Bone marrow (tissue), 2 donors: ENCODE measurements at regions not wholly inside any gene's neighbourhood (a gene's known extent, or its start where the extent isn't known, plus 50 kb on each side); places are given as distances from the start of the nearest gene placed in this dataset.

ENCODE experiments used
- DNase-seq, 2 donors: peaks; one replicate each; lab custom pipeline; 2025; lab: John Stamatoyannopoulos, UW

- no peak for DNase-seq
Observed at GRCh38 chr2:120953066-120953756, 217.5 kb downstream of the GLI2 start.

GRCh38 chr2:120953843-120954584, 218.3 kb downstream of the GLI2 start:
- no peak for DNase-seq

GRCh38 chr2:120954939-120955338, 219.3 kb downstream of the GLI2 start:
- no peak for DNase-seq

- DNase-seq: no peak
Observed at GRCh38 chr2:120955427-120955826, 219.8 kb downstream of the GLI2 start.

GRCh38 chr2:120956486-120957156, 221.0 kb downstream of the GLI2 start:
- no peak for DNase-seq

- no peak for DNase-seq
Observed at GRCh38 chr2:120957905-120958304, 222.2 kb downstream of the GLI2 start.

GRCh38 chr2:120958623-120959366, 223.1 kb downstream of the GLI2 start:
- DNase-seq: no peak

- no peak for DNase-seq
Observed at GRCh38 chr2:120959426-120959825, 223.8 kb downstream of the GLI2 start.

GRCh38 chr2:120960770-120961366, 225.2 kb downstream of the GLI2 start:
- no peak for DNase-seq

GRCh38 chr2:120961396-120961795, 225.7 kb downstream of the GLI2 start:
- no peak for DNase-seq

- DNase-seq: no peak
Observed at GRCh38 chr2:120963997-120964705, 228.5 kb downstream of the GLI2 start.

- no peak for DNase-seq
Observed at GRCh38 chr2:120964819-120965218, 229.2 kb downstream of the GLI2 start.

- DNase-seq: no peak
Observed at GRCh38 chr2:120966510-120967254, 231.0 kb downstream of the GLI2 start.

GRCh38 chr2:120968307-120969015, 232.8 kb downstream of the GLI2 start:
- no peak for DNase-seq

GRCh38 chr2:120969613-120970355, 234.1 kb downstream of the GLI2 start:
- no peak for DNase-seq

GRCh38 chr2:120971866-120972265, 236.2 kb downstream of the GLI2 start:
- no peak for DNase-seq

- no peak for DNase-seq
Observed at GRCh38 chr2:120972286-120972685, 236.6 kb downstream of the GLI2 start.

GRCh38 chr2:120973196-120973595, 237.5 kb downstream of the GLI2 start:
- DNase-seq: no peak

GRCh38 chr2:120974950-120975349, 239.3 kb downstream of the GLI2 start:
- no peak for DNase-seq
